CD4-positive, alpha-beta T cell treated with Interleukin-4 for 4 hours (primary cell): ENCODE measurements at regions not wholly inside any gene's neighbourhood (a gene's known extent, or its start where the extent isn't known, plus 50 kb on each side); places are given as distances from the start of the nearest gene placed in this dataset.
"Not testable (repeated sequence)": the region's sequence is repeated elsewhere in the genome, so short reads cannot be mapped to it uniquely, and the experiment has no call there.

Experiments used
- DNase-seq: peaks from one replicate; pipeline ENCODE4 v3.0.0-alpha.2; 2020

DNA sequence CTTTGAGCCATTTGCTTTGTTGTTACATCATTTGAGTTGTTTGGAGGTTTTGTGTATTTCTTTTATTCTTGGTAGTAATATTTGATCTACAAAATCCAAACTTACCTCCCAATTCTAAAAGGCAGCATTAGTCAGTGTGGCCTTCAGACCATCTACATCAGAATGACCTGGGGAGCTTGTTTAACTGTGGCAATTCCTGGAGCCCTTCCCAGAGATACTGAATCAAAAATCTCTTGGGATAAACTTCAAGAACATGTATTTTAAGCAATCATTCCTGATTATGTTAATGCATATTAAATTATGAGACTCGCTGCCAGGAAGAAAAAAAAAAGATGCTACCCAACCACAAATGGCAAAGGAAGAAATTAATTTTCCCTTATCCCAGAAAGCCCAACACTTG is 268.9 kb upstream of the PDE4D start:
- no peak for DNase-seq

DNA sequence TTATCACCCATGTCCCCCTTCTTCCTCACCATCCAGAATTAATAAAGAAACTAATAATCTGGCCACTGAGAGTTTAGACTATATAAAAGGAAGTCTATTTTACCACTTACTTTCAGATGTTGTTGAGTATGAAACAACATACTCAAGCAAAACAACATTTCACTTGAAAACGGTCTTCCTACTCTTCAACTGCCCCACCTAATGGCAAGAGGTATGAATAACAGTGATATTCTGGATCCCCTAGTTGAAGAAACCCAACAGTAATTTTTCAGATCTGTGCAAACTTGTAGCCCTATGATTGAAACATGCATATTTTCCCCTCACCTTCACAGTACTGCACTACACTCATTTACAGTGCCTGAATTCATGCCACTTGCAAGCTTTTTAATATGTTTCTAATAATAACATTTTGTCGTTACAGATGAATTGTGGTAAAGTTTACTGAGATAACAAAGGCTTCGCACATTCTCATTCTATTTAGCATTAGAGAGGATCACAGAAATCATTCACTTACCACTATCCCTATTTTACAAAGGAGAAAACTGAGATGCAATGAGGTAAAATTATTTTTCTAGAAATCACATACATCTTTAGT is 267.9 kb upstream of the PDE4D start:
- no peak for DNase-seq

DNA sequence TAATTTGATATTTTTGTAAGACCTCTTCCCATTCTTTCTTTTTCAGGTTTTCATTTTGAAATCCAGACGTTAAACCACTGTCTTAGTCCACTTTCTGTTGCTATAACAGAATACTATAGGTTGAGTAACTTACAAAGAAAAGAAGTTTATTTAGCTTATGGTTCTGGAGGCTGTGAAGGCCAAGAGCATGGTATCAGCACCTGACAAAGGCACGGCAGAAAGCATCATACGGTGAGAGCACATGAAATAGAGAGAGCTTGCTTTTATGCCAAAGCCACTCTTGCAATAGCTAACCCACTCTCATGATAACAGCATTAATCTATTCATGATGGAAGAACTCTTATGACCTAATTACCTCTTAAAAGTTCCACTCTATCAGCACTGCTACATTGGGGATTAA is 255.6 kb upstream of the PDE4D start:
- no peak for DNase-seq

DNA sequence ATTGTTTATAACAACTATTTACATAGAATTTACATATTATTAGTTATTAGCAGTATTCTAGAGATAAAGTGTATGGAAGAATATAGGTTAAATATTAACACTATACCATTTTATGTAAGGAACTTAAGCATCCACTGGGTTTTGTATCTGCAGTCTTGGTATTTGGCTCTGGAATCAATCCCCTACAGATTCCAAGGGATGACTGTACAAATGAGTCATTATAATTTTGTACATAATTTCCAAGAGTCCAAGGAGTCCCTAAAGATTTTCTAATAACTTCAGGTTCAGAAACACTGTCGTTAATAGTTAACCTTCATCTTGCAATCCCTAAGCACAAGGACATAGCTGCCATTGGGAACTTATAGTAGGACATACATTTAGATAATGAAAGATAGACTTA is 254.8 kb upstream of the PDE4D start:
- DNase-seq = no peak

DNA sequence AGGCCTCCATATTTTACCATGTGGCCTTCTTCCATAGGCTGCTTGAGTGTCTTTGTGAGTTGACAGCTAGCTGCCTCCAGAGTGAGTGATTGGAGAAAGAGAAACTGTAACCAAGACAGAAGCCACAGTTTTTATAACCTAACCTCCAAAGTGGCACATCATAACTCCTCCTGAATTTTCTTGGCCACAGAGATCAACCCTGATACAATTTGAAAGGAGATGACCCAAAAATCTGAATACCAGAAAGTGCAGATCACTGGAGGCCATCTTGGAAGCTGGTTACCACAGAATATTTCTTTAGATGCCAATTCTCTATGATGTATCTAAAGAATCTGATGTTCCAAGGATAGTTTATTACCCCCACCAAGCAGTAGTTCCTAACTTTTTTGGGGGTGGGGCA is 254.3 kb upstream of the PDE4D start:
- no peak for DNase-seq

DNA sequence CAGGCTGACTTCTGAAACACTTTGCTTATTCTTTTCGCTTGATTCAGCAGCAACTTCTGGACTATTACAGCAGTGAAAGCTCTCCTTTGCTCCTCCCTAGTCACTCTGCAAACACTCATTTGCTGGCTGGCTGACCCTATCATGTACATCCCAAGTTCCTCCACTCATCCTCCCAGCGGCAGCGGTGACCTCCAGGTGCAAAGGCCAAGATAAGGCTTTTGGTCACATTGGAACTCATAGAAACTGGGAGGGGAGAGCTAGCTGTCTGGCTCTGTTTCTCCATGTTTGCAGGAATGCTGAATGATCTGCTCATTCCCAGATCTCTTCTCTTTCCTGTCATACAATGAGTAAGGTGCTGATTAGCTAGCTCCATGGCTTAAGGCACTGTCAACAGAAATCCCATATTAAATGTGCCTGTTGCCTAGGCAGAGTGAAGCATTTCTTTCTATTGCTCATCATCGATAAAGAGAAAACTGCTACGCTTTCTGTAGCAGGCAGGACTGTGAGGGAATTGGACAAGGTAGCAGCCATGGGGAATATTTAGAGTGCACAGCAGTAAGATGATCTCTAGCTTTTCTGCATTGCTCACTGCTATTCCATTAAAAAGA is 250.5 kb upstream of the PDE4D start:
- no peak for DNase-seq

DNA sequence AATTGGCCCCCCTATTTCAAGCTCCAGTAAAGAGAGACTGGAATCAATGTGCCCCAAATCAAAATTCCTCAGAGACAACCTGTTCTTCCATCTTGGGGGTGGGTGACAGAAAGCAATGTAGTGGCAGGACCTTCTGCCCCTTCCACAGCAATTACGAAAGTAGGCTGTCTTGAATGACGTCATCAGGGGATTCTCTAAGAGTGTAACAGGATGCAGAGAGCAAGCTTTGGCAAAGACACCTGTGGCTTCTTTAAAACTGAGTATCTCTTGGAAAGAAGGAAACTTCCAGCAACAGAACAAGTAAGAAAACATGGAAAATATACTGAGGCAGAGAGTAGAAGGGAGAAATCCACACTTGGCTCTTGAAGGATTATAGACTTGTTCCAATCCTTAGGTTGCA is 247.6 kb upstream of the PDE4D start:
- DNase-seq = no peak

DNA sequence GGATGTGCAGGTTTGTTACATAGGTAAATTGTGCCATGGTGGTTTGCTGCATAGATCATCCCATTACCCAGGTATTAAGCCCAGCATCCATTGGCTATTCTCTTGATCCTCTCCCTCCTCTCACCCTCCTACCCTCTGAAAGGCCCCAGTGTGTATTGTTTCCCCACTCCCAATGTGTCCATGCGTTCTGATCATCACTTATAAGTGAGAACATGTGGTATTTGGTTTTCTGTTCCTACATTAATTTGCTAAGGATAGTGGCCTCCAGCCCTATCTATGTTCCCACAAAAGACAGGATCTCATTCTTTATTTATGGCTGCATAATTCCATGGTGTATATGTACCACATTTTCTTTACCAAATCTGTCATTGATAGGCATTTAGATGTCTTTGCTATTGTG is 243.3 kb upstream of the PDE4D start:
- DNase-seq = no peak

DNA sequence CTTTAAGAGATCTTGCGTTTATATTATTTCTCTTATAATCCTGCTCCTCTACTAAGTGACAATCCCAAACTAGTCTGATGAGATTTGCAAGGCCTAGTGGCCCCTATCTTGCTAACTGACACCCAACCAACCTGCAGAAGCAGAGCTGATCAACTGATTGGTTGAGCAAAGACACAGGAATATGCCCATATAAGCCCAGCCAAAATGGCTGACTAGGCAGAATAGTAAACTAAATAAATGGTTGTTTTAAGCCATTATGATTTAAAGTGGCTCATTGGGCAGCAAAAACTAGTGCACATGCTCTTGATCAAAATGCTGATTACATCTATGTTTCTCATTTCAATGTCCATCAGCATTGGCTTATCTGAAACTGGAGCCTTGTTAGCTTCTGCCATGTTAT is 238.0 kb upstream of the PDE4D start:
- no peak for DNase-seq

DNA sequence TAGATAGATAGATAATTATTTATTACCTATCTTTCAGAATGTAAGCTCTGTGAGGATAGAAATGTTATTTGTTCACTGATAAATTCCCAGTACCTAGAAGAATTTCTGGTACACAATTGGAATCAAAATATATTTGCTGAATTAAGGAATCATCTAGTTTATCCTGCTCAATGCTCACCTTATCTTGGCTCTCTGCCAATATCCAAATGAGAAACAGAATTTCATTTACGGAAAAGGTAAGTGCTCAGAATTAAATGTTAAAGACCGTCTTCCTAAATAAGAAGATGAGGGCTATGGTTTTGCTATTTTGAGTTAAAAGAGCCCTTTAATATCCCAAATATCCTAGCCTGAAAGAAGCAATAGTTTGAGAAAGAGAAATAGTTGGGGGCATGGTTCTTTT is 232.1 kb upstream of the PDE4D start:
- no peak for DNase-seq

DNA sequence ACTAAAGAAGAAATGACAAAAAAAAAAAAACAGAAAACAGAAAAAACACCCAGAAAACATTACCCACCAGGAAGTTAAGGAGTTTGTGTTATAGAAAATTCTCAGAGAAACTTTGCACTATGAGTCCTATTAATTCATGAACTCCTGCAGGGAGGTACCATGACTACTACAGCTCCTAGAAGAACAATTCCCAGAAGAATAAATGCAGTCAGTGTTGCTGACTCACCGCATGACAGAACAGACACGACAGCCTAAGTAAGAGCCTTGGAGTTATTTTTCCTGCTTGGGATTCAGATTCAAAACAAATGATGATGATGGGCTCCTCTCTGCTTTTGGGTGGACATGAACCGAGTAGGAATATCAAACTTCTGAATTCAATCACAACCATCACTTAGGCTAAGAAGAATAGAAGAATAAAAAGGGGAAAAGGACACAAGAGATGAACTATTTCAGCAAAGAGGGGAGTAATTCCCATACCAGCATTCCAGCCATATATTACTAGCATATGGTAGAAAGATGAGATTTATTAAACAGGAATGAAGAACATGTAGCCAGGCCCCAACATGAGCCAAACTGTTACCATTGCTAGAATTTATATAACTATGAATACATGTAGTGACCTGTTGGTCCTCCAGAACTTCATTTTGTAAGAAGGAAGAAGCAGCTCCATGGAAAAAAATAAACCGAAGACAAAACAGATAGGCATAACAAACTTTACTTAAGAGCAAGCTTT is 209.6 kb upstream of the PDE4D start:
- DNase-seq = no peak

DNA sequence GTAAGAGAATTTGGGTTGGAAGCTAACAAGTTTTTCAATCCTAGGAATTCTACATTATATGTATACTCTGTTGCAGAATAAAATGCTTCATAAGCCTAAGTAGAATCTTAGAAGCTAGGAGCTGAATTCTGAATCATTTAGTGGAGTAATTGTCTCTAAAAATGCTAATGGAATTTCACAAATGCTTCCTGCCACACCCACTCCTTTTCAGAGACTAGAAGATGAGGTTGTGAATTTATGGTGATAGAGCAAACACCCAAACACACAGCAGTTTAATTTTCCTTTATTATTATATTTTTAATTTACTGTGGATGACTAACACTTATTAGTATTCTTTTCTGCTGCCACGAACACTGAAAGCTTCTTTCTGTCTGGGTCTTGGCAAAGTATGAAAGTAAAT is 208.0 kb upstream of the PDE4D start:
- no peak for DNase-seq

DNA sequence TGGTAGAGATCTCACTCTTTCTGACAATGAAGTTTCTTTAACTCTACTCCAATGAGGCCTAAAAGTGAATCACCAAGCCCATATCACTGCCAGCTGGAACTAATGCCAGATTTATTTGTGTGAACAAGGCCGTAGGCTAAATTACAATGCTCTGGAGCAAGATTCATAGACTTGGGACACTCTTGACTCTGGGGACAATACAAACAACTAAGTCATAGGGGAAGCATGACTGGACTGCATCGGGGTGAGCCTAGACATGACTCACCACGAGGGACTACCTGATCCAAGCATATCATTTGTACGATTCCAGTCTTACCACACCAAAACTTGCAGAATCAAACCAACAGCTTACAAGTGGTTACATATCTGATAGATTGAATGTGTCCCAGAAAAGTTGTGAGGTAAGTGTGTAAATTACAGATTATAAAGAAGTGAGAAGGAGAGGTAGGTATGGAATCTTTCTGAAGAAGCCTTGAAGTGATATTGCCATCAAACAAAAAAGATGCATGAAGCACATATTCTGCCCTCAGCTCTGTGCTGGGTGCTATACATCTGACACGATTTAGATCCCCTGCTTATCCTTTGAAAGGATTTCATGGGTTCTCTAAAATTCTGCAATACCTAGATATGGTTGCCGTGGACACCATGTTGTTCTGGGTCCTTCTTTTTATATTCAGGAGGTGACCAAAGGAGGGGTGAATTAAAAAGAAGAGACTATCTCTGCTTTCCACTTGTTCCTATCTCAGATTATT is 199.3 kb upstream of the PDE4D start:
- no peak for DNase-seq

DNA sequence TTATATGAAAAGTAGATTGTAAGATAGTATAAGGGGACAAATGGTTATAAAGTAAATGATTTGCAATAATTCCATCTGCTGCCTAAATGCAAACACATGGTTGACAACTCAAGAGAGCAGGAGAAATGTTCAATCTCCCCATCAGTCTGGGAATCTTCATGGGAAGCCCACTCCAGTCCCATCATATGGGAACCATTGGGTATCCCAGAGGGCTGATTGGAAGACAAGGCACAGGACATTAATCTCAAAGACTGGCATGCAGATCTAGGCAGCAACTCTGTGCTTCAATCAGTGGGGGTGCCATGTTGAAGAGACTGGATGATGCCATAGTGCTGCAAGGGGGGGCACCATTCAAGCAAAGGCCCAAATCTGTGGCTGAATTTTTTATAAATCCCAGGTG is 193.1 kb upstream of the PDE4D start:
- DNase-seq = no peak

DNA sequence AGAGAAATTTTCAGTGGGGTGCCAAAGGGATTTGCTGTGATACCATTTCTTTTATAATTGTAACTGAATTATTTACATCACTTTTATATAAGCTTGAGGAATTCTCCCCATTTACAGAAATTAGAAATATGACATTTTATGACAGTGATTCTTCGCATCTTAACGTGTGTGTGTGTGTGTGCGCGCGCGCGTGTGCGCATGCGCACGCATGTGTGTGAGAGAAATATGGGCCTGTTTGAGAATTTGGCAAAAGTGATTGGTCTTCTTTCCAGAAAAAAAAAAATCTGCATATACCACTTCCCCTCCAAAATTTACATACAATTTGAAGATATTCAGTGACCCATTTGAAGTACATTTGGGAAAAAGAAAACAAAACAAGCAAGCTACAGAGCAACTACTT is 190.7 kb upstream of the PDE4D start:
- DNase-seq = no peak

DNA sequence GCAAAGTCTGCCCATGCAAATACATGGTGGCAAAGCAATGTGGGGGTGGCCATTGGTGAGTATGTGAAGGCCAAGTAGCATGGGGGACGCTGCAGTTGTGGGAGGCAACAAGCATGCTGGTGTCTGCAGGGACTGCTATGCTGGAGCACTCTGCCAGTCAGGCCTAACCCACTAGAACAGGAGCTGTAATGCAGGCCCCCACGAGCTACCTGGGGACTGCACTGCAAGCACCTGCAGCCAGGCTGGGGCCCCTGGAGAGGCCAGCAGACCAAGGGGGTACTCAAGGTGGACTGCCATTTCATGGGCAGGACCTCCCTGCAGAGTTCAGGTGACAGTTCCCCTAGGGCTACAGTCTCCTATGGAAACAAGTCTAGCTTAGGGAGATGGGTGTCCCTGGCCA is 183.8 kb upstream of the PDE4D start:
- no peak for DNase-seq

DNA sequence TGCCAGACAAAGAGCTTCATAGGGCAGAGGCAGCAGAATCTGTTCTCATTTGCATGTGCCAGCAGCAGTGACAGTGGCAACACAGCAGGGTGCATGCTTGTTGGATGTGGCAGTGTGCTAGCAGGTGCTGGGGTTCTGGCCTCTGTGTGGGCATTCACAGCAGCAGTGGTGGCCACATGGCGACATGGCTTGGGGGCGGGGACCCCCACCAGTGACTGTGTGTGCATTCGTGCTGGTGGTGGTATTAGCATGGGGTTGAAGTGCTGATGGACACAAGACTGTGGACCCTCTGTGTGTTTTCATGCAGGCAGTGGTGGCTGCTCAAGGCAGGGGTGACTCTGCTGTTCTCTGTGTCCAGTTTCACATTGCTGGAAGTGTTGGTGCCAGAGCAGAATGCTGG is 183.2 kb upstream of the PDE4D start:
- no peak for DNase-seq

DNA sequence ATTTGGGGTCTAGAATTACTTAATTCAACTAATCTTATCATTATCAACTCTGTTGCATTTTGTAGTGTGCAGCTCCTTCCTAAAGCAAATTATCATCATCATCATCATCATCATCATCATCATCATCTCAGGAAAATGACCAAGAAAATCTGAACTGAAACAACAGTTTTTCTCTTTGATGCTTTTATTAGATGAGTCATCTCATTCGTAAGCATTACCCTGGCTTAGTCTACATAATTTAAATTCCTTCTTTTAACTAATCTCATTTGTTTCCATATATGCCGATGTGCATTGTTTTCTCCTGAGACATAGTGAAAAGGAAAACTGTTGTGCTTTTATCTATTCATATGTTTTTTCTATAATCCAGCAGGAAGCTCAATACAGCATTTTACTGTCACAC is 173.0 kb upstream of the PDE4D start:
- DNase-seq = no peak

DNA sequence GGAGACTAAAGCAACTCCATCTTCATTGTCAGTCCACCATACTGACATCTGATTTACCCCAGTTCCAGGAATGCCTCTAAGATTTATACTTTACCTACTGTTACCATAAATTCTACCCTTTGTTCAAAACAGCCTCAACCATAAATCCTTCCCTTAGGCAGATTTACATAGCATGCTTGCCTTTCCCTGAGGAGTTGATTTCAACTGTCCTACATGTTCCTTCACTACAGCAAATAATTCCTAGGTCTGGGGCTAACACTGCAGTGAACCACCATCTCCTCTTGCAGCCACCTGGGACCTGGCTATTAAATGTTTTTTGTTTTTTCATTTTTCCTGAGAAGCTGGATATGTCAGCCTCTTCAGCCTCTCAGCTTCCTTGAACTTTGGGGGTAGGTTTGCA is 166.9 kb upstream of the PDE4D start:
- no peak for DNase-seq

DNA sequence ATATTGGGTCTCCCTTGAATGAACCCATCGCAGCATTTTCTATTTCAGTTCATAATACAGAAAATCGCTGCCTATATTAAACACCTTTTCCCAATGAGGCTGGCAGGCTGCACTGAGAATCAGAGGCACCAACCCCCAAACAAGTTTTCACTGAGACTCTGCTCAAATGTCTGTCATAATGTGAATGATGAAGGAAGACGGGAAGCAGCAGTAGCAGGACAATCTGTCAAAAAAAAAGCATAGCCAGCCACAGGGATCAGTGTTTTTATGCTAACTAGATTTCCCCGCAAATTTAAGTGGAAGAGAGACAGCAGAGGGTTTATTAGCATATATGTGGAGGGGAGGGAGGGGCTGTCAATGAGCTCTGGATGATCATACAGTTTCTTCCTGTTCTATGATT is 162.7 kb upstream of the PDE4D start:
- no peak for DNase-seq

DNA sequence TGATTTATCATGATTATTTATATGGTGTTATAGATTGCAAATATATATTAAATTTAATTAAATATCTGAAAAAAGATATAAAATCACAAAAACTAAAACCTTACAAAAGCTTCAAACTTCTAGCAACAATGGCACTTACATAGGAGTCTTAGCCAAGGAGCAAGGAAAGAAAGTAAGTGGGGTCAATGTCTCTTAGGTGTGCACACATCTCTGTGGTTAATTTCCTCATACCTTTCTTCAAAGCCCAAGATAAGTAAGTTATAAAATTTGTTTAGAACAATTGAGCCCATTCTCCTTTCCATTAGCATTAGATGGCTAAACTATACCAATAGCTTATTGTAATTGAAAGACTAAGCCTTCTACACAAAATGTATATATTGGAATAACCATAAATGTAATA is 161.6 kb upstream of the PDE4D start:
- no peak for DNase-seq

DNA sequence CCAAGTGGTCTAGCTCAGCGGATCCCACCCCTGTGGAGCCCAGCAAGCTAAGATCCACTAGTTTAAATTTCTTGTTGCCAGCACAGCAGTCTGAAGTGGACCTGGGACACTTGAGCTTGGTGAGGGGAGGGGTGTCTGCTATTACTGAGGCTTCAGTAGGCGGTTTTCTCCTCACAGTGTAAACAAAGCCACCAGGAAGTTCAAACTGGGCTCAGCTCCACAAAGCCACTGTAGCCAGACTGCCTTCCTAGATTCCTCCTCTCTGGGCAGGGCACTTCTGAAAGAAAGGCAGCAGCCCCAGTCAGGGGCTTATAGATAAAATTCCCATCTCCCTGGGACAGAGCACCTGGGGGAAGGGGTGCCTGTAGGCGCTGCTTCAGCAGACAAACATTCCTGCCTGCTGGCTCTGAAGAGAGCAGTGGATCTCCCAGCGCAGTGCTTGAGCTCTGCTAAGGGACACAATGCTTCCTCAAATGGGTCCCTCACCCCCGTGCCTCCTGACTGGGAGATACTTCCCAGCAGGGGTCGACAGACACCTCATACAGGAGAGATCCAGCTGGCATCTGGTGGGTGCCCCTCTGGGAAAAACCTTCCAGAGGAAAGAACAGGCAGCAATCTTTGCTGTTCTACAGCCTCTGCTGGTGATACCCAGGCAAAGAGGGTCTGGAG is 148.6 kb upstream of the PDE4D start:
- not testable (repeated sequence) for DNase-seq

DNA sequence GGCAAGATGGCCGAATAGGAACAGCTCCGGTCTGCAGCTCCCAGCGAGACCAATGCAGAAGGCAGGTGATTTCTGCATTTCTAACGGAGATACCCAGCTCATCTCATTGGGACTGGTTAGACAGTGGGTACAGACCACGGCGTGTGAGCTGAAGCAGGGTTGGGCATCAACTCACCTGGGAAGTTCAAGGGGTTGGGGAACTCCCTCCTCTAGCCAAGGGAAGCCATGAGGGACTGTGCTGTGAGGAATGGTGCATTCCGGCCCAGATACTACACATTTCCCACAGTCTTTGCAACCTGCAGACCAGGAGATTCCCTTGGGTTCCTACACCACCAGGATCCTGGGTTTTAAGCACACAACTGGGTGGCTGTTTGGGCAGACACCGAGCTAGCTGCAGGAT is 148.0 kb upstream of the PDE4D start:
- DNase-seq = not testable (repeated sequence)
